Ovary (tissue), 7 donors: ENCODE measurements at regions not wholly inside any gene's neighbourhood (a gene's known extent, or its start where the extent isn't known, plus 50 kb on each side); places are given as distances from the start of the nearest gene placed in this dataset.

Experiments
- DNase-seq, 5 donors: peaks; one replicate each; pipeline ENCODE4 v3.0.0-alpha.2; 2019 to 2020
- H3K27ac ChIP-seq, 2 donors: fragments of 200-600 bp; one replicate each; pipeline versions ENCODE4 v1.5.1 to v1.8.0; 2019 to 2022
- H3K27me3 ChIP-seq: fragments of 200-600 bp; one replicate; pipeline ENCODE4 v1.8.0; 2022
- H3K36me3 ChIP-seq: fragments of 200-600 bp; sonication (generic); one replicate; pipeline ENCODE4 v1.5.1; 2019
- H3K4me1 ChIP-seq: one replicate; pipeline ENCODE4 v1.8.1; 2013; ENCODE audit warnings: mild to moderate bottlenecking, moderate library complexity; ENCODE audit not compliant: insufficient read depth
- H3K4me3 ChIP-seq: fragments of 200-600 bp; sonication (generic); one replicate; pipeline ENCODE4 v1.5.1; 2017
- H3K9me3 ChIP-seq, 2 donors: fragments of 200-600 bp in 1 of 2; sonication (generic) in 1 of 2; one replicate each; pipeline versions ENCODE4 v1.5.1 to v1.8.1; 2013 to 2019; ENCODE audit warnings: mild to moderate bottlenecking in 1 of 2, moderate library complexity in 1 of 2
- CTCF ChIP-seq, 3 donors: fragments of 450-650 bp in 2 of 3; fragments of 200-600 bp in 1 of 3; IDR thresholded peaks; one replicate each; pipeline versions ENCODE4 v1.5.1 to v1.8.0; 2016 to 2022; ENCODE audit warnings: antibody characterized with exemption in 3 of 3, mild to moderate bottlenecking in 1 of 3
- EP300 ChIP-seq: sonication (generic); formaldehyde crosslinking; IDR thresholded peaks from one replicate; pipeline ENCODE4 v1.6.1; 2017; ENCODE audit warnings: antibody characterized with exemption
- POLR2A ChIP-seq: fragments of 450-650 bp; IDR thresholded peaks from one replicate; pipeline ENCODE4 v1.6.1; 2017; ENCODE audit warnings: antibody characterized with exemption, mild to moderate bottlenecking, moderate library complexity
- WGBS, 3 donors: extraction: QIAGEN DNeasy Blood & Tissue Kit in 1 of 3; methylation state at CpG; one replicate each; pipeline versions ENCODE4 v1.1.5 to v1.1.7; 2013 to 2017; 5-methylcytosine and 5-hydroxymethylcytosine counted together
- intact Hi-C, 4 donors: fragments of 100-400 bp; cut with DNase I; formaldehyde crosslinking; loops; one replicate each; pipeline versions ENCODE4 v1.11.0 to v1.15.1; 2022 to 2023
- donor health status: DM: no; HTN: no; CAD: no; lungs with moderate emphysema.
- donor health status: DM: no; HTN: no; CAD: no.
- donor health status: Bipolar disorder and iron deficiency.
- donor health status: DM: no; HTN: no; CAD: no.
- donor health status: DM: yes; HTN: yes; CAD: no.

- WGBS, 3 donors = 47 to 50% (median 48%) methylated on average over 2 of the region's 2 CpGs
- intact Hi-C loops = no loop called here
These were observed 327.1 kb upstream of the DDI1 start for GRCh38 chr11:103709371-103709770.

GRCh38 chr11:103714246-103714645 lies 322.2 kb upstream of the DDI1 start:
- H3K4me1 ChIP-seq = no peaks in the 10 kb centered on the region
- intact Hi-C loops = no loop called here
- H3K27me3 ChIP-seq = no peaks in the 10 kb centered on the region
- TF ChIP-seq EP300 (no peak), CTCF (IDR thresholded peaks at IDR 0.05) (no peak)
- no peak overlapping the region for H3K27ac ChIP-seq
- no peak for DNase-seq
- H3K36me3 ChIP-seq = no peaks in the 10 kb centered on the region
- no peak overlapping the region for H3K4me3 ChIP-seq
- no peaks in the 10 kb centered on the region for H3K9me3 ChIP-seq

More at GRCh38 chr11:103709371-103709770, 327.1 kb upstream of the DDI1 start:
- DNase-seq = no peak
- TF ChIP-seq CTCF (IDR thresholded peaks at IDR 0.05) = no peak
- no peak for TF ChIP-seq EP300
- TF ChIP-seq POLR2A = no peak
- no peak overlapping the region for H3K4me3 ChIP-seq
- H3K4me1 ChIP-seq = no peaks in the 10 kb centered on the region
- H3K36me3 ChIP-seq = no peaks in the 10 kb centered on the region
- H3K9me3 ChIP-seq = no peaks in the 10 kb centered on the region
- H3K27me3 ChIP-seq = no peaks in the 10 kb centered on the region
- no peak overlapping the region for H3K27ac ChIP-seq

GRCh38 chr11:103716363-103716762 lies 320.1 kb upstream of the DDI1 start:
- H3K27ac ChIP-seq = no peak overlapping the region
- H3K4me3 ChIP-seq = no peak overlapping the region
- no peaks in the 10 kb centered on the region for H3K27me3 ChIP-seq
- TF ChIP-seq EP300 = no peak
- no peak for TF ChIP-seq CTCF (IDR thresholded peaks at IDR 0.05)
- TF ChIP-seq POLR2A = no peak
- WGBS, 3 donors = 82 to 84% (median 82%) methylated on average over 3 of the region's 3 CpGs
- no peak for DNase-seq
- intact Hi-C loops = no loop called here
- H3K9me3 ChIP-seq = no peaks in the 10 kb centered on the region
- H3K36me3 ChIP-seq = no peaks in the 10 kb centered on the region
- no peaks in the 10 kb centered on the region for H3K4me1 ChIP-seq

GRCh38 chr11:103727262-103727661 lies 309.2 kb upstream of the DDI1 start:
- TF ChIP-seq CTCF (IDR thresholded peaks at IDR 0.05) (no peak), POLR2A (no peak), EP300 (no peak)
- WGBS, 3 donors = 73 to 83% (median 81%) methylated on average over 4 of the region's 4 CpGs
- no peak for DNase-seq
- Histone ChIP-seq H3K36me3 (no peaks in the 10 kb centered on the region), H3K27me3 (no peaks in the 10 kb centered on the region), H3K4me1 (no peaks in the 10 kb centered on the region), H3K4me3 (no peak overlapping the region), H3K27ac (no peak overlapping the region), H3K9me3 (no peaks in the 10 kb centered on the region)
- intact Hi-C loops = no loop called here

GRCh38 chr11:103729617-103730016 lies 306.8 kb upstream of the DDI1 start:
- no peaks in the 10 kb centered on the region for H3K36me3 ChIP-seq
- intact Hi-C loops = no loop called here
- H3K4me1 ChIP-seq = no peaks in the 10 kb centered on the region
- DNase-seq = no peak
- H3K27me3 ChIP-seq = no peaks in the 10 kb centered on the region
- TF ChIP-seq CTCF (IDR thresholded peaks at IDR 0.05) (no peak), POLR2A (no peak), EP300 (no peak)
- no peak overlapping the region for H3K27ac ChIP-seq
- no peak overlapping the region for H3K4me3 ChIP-seq
- no peaks in the 10 kb centered on the region for H3K9me3 ChIP-seq
